ENCODE measurements at regions not wholly inside any gene's neighbourhood (a gene's known extent, or its start where the extent isn't known, plus 50 kb on each side); places are given as distances from the start of the nearest gene placed in this dataset.

- Histone ChIP-seq H3K9me3 (ENCODE audit: control insufficient read depth, insufficient read depth, low read depth, low read length) (no peaks in the 10 kb centered on the region), H3K27ac (ENCODE audit: extremely low read depth, low read depth, low read length) (no peak overlapping the region), H3K36me3 (ENCODE audit: control insufficient read depth in 2 of 2, insufficient read depth in 1 of 2, low read length in 2 of 2) (no peaks in the 10 kb centered on the region), H3K4me3 (ENCODE audit: low read depth, low read length) (no peak overlapping the region), H3K4me1 (ENCODE audit: control insufficient read depth, insufficient read depth, low read length) (no peaks in the 10 kb centered on the region)
- ChIA-PET POLR2A (no interaction called here), CTCF (interaction anchor here (0.9 kb wide), 1 partner anchor 63 kb away, joined by 3 read pairs; no protein-coding TSS in a partner anchor)
- TF ChIP-seq ZNF837 (tag by site-specific recombination; IDR thresholded peaks at IDR 0.05), result no peak
- no peak for TF ChIP-seq ZBTB1 (tag by site-specific recombination; IDR thresholded peaks at IDR 0.05)
- no peak for TF ChIP-seq WT1 (tag by site-specific recombination; IDR thresholded peaks at IDR 0.05)
Observed at GRCh38 chr9:88302579-88303324, 85.5 kb upstream of the SPIN1 start.

- no peak overlapping the region for H3K27ac ChIP-seq (ENCODE audit: extremely low read depth, low read depth, low read length)
- H3K36me3 ChIP-seq (ENCODE audit: control insufficient read depth in 2 of 2, insufficient read depth in 1 of 2, low read length in 2 of 2), result no peaks in the 10 kb centered on the region
- TF ChIP-seq PRDM1 (tag by site-specific recombination; IDR thresholded peaks at IDR 0.05) (no peak), ZNF266 (tag by site-specific recombination; IDR thresholded peaks at IDR 0.05; ENCODE audit: low read depth) (no peak), ZNF843 (tag by site-specific recombination; IDR thresholded peaks at IDR 0.05) (no peak), ZNF184 (tag by site-specific recombination; IDR thresholded peaks at IDR 0.05) (no peak), ZNF544 (tag by site-specific recombination; IDR thresholded peaks at IDR 0.05) (no peak), GFI1B (tag by site-specific recombination; IDR thresholded peaks at IDR 0.05) (no peak), MZF1 (tag by site-specific recombination; IDR thresholded peaks at IDR 0.05; ENCODE audit: borderline replicate concordance) (no peak), ZNF121 (tag by site-specific recombination; IDR thresholded peaks at IDR 0.05) (no peak), ZNF169 (tag by site-specific recombination; IDR thresholded peaks at IDR 0.05) (no peak), ZFP37 (tag by site-specific recombination; IDR thresholded peaks at IDR 0.05) (no peak), ZSCAN23 (tag by site-specific recombination; IDR thresholded peaks at IDR 0.05) (no peak), ZNF658 (tag by site-specific recombination; IDR thresholded peaks at IDR 0.05) (no peak), ZNF621 (tag by site-specific recombination; IDR thresholded peaks at IDR 0.05) (no peak)
- H3K4me3 ChIP-seq (ENCODE audit: low read depth, low read length), result no peak overlapping the region
- ChIA-PET POLR2A (no interaction called here), CTCF (no interaction called here)
- no peaks in the 10 kb centered on the region for H3K9me3 ChIP-seq (ENCODE audit: control insufficient read depth, insufficient read depth, low read depth, low read length)
- no peaks in the 10 kb centered on the region for H3K4me1 ChIP-seq (ENCODE audit: control insufficient read depth, insufficient read depth, low read length)
Observed at GRCh38 chr9:88300556-88300955, 87.7 kb upstream of the SPIN1 start.

- H3K27ac ChIP-seq (ENCODE audit: extremely low read depth, low read depth, low read length), result no peak overlapping the region
- ChIA-PET POLR2A (no interaction called here), CTCF (interaction anchor here (1.1 kb wide), 1 partner anchor 13 kb away, joined by 3 read pairs; no protein-coding TSS in a partner anchor)
- H3K4me1 ChIP-seq (ENCODE audit: control insufficient read depth, insufficient read depth, low read length), result no peaks in the 10 kb centered on the region
- H3K36me3 ChIP-seq (ENCODE audit: control insufficient read depth in 2 of 2, insufficient read depth in 1 of 2, low read length in 2 of 2), result no peaks in the 10 kb centered on the region
- H3K4me3 ChIP-seq (ENCODE audit: low read depth, low read length), result no peak overlapping the region
- no peaks in the 10 kb centered on the region for H3K9me3 ChIP-seq (ENCODE audit: control insufficient read depth, insufficient read depth, low read depth, low read length)
- TF ChIP-seq ZNF843 (tag by site-specific recombination; IDR thresholded peaks at IDR 0.05) (no peak), SP2 (tag by site-specific recombination; IDR thresholded peaks at IDR 0.05) (no peak), SP7 (tag by site-specific recombination; IDR thresholded peaks at IDR 0.05) (no peak), ZNF670 (tag by site-specific recombination; IDR thresholded peaks at IDR 0.05; ENCODE audit: low read depth) (no peak), ZFP41 (tag by site-specific recombination; IDR thresholded peaks at IDR 0.05; ENCODE audit: borderline replicate concordance) (no peak), OVOL3 (tag by site-specific recombination; IDR thresholded peaks at IDR 0.05) (no peak), ZNF148 (tag by site-specific recombination; IDR thresholded peaks at IDR 0.05; ENCODE audit: borderline replicate concordance) (no peak)
Observed at GRCh38 chr9:88291856-88292255, 96.4 kb upstream of the SPIN1 start.

Measured in HEK293 (cell line).